Testis (tissue), 2 donors: ENCODE measurements at regions not wholly inside any gene's neighbourhood (a gene's known extent, or its start where the extent isn't known, plus 50 kb on each side); places are given as distances from the start of the nearest gene placed in this dataset.

Experiments
- DNase-seq: peaks from one replicate; pipeline ENCODE4 v3.0.0-alpha.2; 2019
- H3K27ac ChIP-seq, 2 donors: fragments of 200-600 bp; sonication (generic); one replicate each; pipeline ENCODE4 v1.5.1; 2019
- H3K27me3 ChIP-seq: fragments of 200-600 bp; sonication (generic); one replicate; pipeline ENCODE4 v1.5.1; 2019
- H3K36me3 ChIP-seq: fragments of 200-600 bp; sonication (generic); one replicate; pipeline ENCODE4 v1.5.1; 2017; ENCODE audit warnings: low read depth; ENCODE audit errors: missing control alignments
- H3K4me1 ChIP-seq: fragments of 200-600 bp; sonication (generic); one replicate; pipeline ENCODE4 v1.5.1; 2019
- H3K4me3 ChIP-seq, 2 donors: fragments of 200-600 bp; sonication (generic); one replicate each; pipeline ENCODE4 v1.5.1; 2017 to 2019
- H3K9me3 ChIP-seq: fragments of 200-600 bp; sonication (generic); one replicate; pipeline ENCODE4 v1.5.1; 2017
- CTCF ChIP-seq, 3 experiments: fragments of 450-650 bp in 2 of 3; fragments of 200-600 bp in 1 of 3; sonication (generic) in 1 of 3; IDR thresholded peaks; one replicate each; pipeline ENCODE4 v1.5.1; 2016 to 2019; ENCODE audit warnings: antibody characterized with exemption in 3 of 3, mild to moderate bottlenecking in 2 of 3, moderate library complexity in 1 of 3
- POLR2A ChIP-seq: fragments of 450-650 bp; IDR thresholded peaks from one replicate; pipeline ENCODE4 v1.6.1; 2017; ENCODE audit warnings: antibody characterized with exemption, mild to moderate bottlenecking, moderate library complexity
- WGBS, 2 donors: methylation state at CpG; one replicate each; pipeline ENCODE4 v1.1.5; 2018; 5-methylcytosine and 5-hydroxymethylcytosine counted together
- intact Hi-C: fragments of 100-400 bp; cut with DNase I; formaldehyde crosslinking; loops from one replicate; pipeline ENCODE4 v1.15.1; 2023; ENCODE audit warnings: low total_unique reads

- no peaks in the 10 kb centered on the region for H3K4me1 ChIP-seq
- H3K36me3 ChIP-seq = no peaks in the 10 kb centered on the region
- TF ChIP-seq CTCF (IDR thresholded peaks at IDR 0.05) (no peak), POLR2A (no peak)
- no peak for DNase-seq
- no peak overlapping the region for H3K4me3 ChIP-seq
- no peaks in the 10 kb centered on the region for H3K27me3 ChIP-seq
- intact Hi-C loops = no loop called here
- no peaks in the 10 kb centered on the region for H3K9me3 ChIP-seq
- H3K27ac ChIP-seq = no peak overlapping the region
- 89 to 94% methylated on average over 6 of the region's 6 CpGs for WGBS, 2 donors
Observed at GRCh38 chr20:24081077-24081476, 92.5 kb upstream of the GGTLC1 start.

DNA sequence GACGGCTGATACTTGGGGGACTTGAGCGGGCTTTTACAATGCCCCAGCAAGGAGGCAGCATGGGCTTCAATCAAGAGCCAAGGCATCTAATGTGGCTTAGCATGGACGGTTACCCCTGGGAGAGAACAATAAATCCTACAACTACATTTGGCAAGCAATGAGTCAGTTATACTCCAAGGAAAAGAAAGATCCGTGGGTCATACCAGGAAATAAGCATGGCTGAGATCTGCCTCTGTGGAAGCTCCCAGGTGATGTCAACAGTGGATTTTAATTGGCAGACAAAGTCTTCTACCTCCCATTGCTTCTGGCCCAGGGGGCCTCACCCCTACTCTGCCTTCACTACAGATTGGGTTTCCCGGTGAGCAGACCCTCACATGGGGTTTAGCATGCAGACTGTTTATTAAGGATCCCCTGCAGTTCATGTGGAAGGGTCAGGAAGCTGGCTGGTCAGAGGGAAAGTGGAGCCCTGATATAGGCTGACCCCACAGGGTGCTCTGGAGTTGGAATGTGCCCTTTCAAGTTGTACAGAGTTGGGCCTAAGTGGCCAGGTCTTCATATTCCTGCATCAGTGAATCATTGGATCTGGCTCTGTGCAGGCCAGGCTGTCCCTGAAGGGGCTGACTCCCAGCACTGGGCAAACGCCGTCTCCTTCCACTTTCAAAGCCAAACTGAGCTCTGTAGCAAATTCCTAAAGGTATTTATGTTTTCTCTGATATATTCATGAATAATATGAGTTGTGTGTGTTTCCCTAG, 91.3 kb upstream of the GGTLC1 start:
- intact Hi-C loops = no loop called here
- H3K9me3 ChIP-seq = no peaks in the 10 kb centered on the region
- no peak for DNase-seq
- H3K27me3 ChIP-seq = no peaks in the 10 kb centered on the region
- TF ChIP-seq POLR2A = no peak
- TF ChIP-seq CTCF (IDR thresholded peaks at IDR 0.05) = no peak
- H3K36me3 ChIP-seq = no peaks in the 10 kb centered on the region
- H3K27ac ChIP-seq = no peak overlapping the region
- H3K4me1 ChIP-seq = no peaks in the 10 kb centered on the region
- no peak overlapping the region for H3K4me3 ChIP-seq
- WGBS, 2 donors = 85 to 90% methylated on average over 7 of the region's 7 CpGs

GRCh38 chr20:24077145-24077544, 88.6 kb upstream of the GGTLC1 start:
- intact Hi-C loops = no loop called here

GRCh38 chr20:24070679-24071078, 82.1 kb upstream of the GGTLC1 start:
- Histone ChIP-seq H3K4me1 (no peaks in the 10 kb centered on the region), H3K4me3 (no peak overlapping the region), H3K36me3 (no peaks in the 10 kb centered on the region), H3K27me3 (no peaks in the 10 kb centered on the region), H3K9me3 (no peaks in the 10 kb centered on the region), H3K27ac (no peak overlapping the region)
- no peak for TF ChIP-seq POLR2A
- TF ChIP-seq CTCF (IDR thresholded peaks at IDR 0.05) = no peak
- no peak for DNase-seq
- 96 to 97% methylated on average over 2 of the region's 2 CpGs for WGBS, 2 donors
- intact Hi-C loops = no loop called here

More at GRCh38 chr20:24077145-24077544, 88.6 kb upstream of the GGTLC1 start:
- Histone ChIP-seq H3K36me3 (no peaks in the 10 kb centered on the region), H3K4me1 (no peaks in the 10 kb centered on the region), H3K9me3 (no peaks in the 10 kb centered on the region), H3K27me3 (no peaks in the 10 kb centered on the region), H3K4me3 (no peak overlapping the region), H3K27ac (no peak overlapping the region)
- DNase-seq = no peak
- no peak for TF ChIP-seq CTCF (IDR thresholded peaks at IDR 0.05)
- no peak for TF ChIP-seq POLR2A

- H3K9me3 ChIP-seq = no peaks in the 10 kb centered on the region
- WGBS, 2 donors = 64 to 66% methylated on average over 6 of the region's 6 CpGs
- no peaks in the 10 kb centered on the region for H3K27me3 ChIP-seq
- no peak for DNase-seq
- TF ChIP-seq CTCF (IDR thresholded peaks at IDR 0.05) (no peak), POLR2A (no peak)
- no peaks in the 10 kb centered on the region for H3K4me1 ChIP-seq
- H3K36me3 ChIP-seq = no peaks in the 10 kb centered on the region
- no peak overlapping the region for H3K27ac ChIP-seq
- H3K4me3 ChIP-seq = no peak overlapping the region
- intact Hi-C loops = no loop called here
Observed at GRCh38 chr20:24066076-24066700, 77.6 kb upstream of the GGTLC1 start.
